HG03060 (cell line): ENCODE measurements at regions not wholly inside any gene's neighbourhood (a gene's known extent, or its start where the extent isn't known, plus 50 kb on each side); places are given as distances from the start of the nearest gene placed in this dataset.

ENCODE experiments used
- ATAC-seq: cut with Tn5 transposase; IDR thresholded peaks from one replicate; pipeline ENCODE4 v1.9.1; 2021; ENCODE audit warnings: low read depth, moderate number of reproducible peaks; ENCODE audit not compliant: unreplicated experiment

DNA sequence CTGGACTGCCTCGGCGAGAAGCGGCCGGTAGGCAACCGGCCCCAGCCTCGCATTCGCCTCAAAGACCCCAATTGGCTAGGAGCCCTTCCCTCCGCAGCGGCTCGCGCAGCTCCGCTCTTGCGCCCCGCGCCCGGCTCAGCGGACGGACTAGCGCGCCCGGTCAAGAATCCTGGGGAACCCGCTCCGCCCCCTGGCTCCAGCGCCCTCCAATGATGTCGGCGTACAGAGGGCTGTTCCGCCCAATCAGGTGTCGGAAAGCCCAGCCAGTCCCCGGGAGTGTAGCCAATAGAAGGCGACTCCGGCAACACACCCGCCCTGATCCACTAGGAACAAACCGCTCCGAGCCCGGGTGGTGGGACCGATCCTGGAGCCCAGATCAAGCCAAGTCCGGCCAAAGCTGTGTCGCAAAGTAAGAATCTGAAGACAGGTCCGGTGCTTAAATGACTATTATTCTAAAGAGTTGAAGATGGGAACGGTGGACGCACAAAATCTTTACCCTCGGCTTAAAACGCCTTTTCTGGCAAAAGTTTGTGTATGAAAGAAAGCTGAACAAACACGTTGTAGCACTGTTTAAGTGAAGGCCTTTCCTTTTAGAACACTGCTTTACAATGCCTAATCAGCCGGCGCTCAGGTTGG is 132.2 kb downstream of the OGFRL1 start:
- no peak for ATAC-seq

DNA sequence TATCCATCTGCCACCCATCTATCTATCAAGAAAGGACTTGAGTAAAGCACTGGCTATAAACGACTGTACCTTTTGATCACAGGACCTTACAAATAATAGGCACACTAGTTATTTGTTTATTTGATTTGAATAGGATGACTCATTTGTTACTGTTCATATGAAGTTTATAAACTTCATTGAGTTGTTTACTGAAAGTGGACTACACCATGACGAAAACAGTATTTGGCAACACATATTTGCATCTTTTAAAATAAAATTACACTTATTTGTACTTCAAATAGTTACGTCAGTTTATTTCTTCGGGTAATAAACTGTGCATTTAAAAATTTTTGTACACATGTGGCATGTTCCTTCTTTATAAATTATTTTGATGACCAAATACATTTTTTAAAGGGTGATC is 133.0 kb downstream of the OGFRL1 start:
- no peak for ATAC-seq

GRCh38 chr6:71430018-71430417 is 141.4 kb downstream of the OGFRL1 start:
- ATAC-seq: no peak

- no peak for ATAC-seq
Measured at GRCh38 chr6:71433441-71433840, 144.8 kb downstream of the OGFRL1 start.

- ATAC-seq: no peak
Measured at GRCh38 chr6:71444222-71444621, 155.6 kb downstream of the OGFRL1 start.

DNA sequence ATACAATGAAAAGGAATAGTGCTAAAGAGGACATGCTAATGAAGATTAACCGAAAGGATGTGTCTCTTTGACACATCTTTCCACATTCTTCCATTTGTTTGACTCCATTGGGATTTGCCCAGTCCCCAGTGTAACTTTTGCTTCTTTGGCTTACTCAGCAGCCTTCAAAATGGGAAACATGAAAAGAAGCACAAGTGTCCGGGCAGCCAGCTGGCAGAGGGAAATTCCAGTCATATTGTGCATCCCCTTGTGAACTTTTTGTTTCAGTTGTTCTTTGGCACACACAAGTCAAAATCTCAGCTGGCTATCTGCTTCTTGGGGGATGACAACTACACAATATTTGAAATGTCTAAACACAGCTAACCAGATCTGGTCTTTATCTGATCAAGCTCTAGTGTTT is 157.4 kb downstream of the OGFRL1 start:
- no peak for ATAC-seq

GRCh38 chr6:71446470-71446869 is 157.9 kb downstream of the OGFRL1 start:
- ATAC-seq: no peak

GRCh38 chr6:71452697-71453370 is 164.2 kb downstream of the OGFRL1 start:
- no peak for ATAC-seq

GRCh38 chr6:71453371-71453706 is 164.7 kb downstream of the OGFRL1 start:
- ATAC-seq: no peak

DNA sequence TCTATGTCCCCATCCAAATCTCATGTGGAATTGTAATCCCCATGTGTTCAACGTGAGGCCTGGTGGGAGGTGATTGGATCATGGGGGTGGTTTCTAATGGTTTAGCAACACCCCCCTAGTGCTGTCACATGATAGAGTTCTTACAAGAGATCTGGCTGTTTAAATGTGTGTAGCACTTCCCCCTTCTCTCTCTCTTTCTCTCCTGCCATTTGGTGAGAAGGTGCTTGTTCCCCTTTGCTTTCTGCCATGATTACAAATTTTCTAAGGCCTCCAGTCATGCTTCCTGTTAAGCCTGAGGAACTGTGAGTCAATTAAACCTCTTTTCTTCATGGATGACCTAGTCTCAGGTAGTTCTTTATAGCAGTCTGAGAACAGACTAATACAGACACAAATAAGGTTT is 165.4 kb downstream of the OGFRL1 start:
- no peak for ATAC-seq

- ATAC-seq: no peak
Measured at GRCh38 chr6:71457929-71458328, 169.3 kb downstream of the OGFRL1 start.

GRCh38 chr6:71459162-71459561 is 170.6 kb downstream of the OGFRL1 start:
- ATAC-seq: no peak

DNA sequence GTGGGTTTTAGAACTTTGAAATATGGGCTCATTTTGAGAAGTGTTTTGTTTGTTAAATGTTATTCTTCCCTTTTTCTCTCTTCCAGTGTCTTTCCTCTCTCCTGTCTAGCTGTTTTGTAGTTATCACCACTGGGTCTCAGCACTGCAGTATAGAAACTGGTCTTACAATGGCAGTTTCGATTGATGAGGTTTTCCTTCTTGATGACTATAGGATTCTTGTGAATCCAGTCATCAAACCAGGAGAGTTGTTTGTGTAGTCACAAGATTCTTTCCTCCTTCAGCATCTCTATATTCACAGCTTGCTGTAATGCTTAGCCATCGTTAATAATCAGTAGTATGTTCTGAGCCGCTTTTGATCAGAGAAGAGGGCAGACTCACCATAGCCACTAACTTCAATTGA is 172.3 kb downstream of the OGFRL1 start:
- no peak for ATAC-seq

GRCh38 chr6:71463061-71463460 is 174.4 kb downstream of the OGFRL1 start:
- ATAC-seq: no peak

DNA sequence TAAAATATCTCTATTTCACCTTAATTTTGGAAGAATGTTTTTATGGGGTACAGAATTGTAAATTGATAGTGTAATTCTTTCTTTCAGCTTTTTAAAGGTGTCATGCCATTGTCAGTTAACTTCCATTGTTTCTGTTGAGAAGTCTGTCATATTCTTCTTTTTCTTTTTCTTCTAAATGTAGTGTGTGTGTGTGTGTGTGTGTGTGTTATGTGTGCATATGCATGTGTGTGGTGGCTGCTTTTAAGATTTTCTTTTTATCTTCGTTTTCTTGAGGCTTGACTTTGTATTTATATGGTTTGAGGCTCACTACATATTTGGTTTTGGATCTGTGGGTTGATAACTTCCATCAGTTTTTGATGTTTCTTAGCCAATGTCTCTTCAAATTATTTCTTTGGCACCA is 176.5 kb downstream of the OGFRL1 start:
- no peak for ATAC-seq

DNA sequence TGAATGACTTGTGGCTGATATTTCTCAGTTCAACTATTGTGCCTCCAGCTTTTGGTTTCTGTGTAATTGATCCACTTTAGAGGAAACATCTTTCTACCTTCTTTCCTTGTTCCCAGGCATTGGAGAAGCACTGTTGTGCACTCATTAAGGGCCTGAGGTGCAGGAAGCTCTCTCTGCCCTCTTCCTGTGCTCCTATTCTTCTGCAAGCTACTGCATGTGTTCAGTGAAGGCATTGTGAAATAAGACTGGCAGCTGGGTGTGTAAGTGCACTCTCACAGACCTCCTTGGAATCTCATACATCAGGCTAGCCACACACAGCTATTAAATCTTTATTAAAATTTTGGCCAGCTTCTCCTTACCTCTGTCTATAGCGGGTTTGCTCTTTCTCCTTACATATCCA is 177.8 kb downstream of the OGFRL1 start:
- ATAC-seq: no peak

DNA sequence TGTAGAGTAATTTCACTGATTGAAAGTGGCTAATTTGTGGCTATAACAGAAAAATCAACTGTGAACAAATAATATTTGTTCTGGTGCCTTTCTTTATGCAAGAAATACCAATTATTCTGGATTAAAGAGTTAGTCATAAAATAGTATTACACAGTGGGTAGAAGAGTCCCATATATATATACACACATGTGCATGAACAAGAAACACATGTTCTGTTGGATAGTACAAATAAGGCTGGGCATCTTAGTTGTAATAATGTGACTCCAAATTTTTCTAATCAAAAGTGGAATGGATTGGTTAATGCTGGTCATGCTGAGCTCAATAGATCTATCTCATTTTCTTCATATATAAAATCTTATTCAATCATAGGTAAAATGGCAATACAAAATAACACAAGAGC is 179.4 kb downstream of the OGFRL1 start:
- no peak for ATAC-seq

DNA sequence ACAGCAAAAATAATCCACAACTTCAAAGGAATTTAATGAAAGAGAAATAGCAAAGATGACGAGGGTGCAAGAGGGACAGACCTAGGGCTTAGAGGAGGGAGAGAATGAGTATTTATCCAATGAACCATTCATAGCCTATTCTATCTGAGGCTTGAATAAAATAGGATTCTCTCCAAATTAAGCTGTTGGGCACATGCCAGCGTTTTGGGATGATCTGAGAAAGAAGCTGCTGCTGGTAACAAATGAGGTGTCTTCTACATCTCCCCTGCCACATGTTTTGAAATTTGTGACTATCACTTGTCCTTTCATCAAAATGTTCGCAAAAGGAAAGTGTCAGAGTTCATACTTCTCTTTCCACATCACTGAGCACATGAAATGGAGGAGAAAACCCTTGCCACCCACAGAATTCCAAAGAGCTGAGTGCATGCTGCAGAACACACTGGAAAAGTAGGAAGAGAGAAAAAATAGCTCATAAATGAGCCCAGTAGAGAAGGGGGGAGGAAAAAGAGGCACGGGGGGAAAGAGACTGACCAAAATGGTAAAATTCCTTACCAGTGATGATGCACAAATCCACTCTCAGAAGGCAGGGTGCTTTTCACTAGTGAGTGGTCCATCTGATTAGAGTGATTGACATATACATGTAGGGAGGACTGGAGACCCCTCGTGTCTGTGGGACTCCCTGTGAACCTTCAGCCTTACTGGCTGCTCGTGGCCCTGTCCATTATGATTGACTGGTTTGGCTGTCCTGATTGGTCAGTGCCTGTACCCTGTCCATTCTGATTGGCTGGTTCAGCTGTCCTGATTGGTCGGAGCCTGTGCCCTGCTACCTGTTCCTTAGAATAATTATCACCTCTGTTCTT is 180.5 kb downstream of the OGFRL1 start:
- ATAC-seq: no peak

DNA sequence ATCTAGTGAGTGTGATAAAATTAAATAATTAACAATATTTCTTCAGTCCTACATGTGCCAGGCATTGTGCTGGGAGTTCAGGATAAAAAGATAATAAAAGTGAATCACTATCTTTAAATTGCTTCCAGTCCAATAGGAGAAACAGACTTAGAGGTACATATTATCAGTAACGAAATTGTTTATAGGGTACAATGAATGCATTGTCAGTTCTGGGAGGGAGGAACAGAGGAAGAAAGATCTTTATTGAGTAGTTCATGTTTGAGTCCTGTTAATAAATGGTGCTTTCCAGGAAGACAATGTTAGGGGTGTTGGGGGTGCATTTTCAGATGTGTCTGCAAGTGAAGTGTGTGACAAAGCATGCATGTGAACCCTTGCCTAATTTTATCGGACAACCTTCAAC is 183.1 kb downstream of the OGFRL1 start:
- no peak for ATAC-seq

DNA sequence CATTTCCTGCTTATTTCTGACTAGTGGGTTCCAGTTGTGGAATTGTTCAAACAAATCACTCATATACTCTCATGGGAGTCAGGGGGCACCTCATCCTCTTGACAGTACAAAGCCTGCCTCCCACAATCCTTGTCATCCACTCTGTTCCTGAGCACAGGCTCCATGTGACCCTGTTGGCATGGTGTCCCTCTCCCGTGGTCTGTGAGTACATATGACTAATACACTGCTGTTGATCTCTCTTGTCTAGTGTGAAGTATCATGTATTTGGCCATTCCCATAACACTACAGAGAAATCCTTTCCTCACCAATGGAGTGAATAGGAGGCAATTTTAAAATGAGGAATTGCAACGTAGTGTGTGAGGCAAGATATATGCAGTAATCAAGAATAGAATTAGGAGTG is 185.3 kb downstream of the OGFRL1 start:
- ATAC-seq: no peak

DNA sequence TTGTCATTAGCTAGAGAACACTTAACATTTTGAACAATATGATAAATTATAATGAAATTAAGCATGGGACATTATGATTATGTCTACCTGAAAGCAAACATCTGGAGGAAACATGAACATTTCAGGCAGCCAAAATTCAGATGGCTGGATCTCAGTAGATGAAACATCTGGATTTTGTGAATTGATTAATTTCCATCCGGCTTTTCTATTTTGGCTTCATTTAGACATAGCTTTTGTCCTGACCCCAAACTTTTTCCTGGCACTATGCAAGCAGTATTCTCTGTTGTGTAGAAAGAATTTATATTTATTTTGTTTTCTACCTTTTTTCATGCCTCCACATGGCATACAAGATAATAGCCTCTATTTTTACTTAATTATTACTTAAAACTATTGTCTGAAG is 186.3 kb downstream of the OGFRL1 start:
- no peak for ATAC-seq

GRCh38 chr6:71476371-71476770 is 187.8 kb downstream of the OGFRL1 start:
- no peak for ATAC-seq
